SK-N-SH treated with all-trans-retinoic acid at 6 μM for 48 hours (cell line): ENCODE measurements at regions not wholly inside any gene's neighbourhood (a gene's known extent, or its start where the extent isn't known, plus 50 kb on each side); places are given as distances from the start of the nearest gene placed in this dataset.

ENCODE experiments used
- BACH2 ChIP-seq: fragments of 250-450 bp; sonication (Bioruptor Pico); IDR thresholded peaks from 2 replicates; pipeline ENCODE4 v1.9.0; 2021; ENCODE audit warnings: mild to moderate bottlenecking, borderline replicate concordance
- OSR1 ChIP-seq: fragments of 250-450 bp; sonication (Bioruptor Pico); IDR thresholded peaks from 2 replicates; pipeline ENCODE4 v1.8.0; 2022; ENCODE audit warnings: moderate library complexity, mild to moderate bottlenecking, inconsistent platforms
- POU6F1 ChIP-seq: fragments of 250-450 bp; sonication (Bioruptor Pico); IDR thresholded peaks from 2 replicates; pipeline ENCODE4 v1.8.0; 2021; ENCODE audit warnings: low read depth, mild to moderate bottlenecking, moderate library complexity, borderline replicate concordance
- PPARA ChIP-seq: fragments of 250-450 bp; sonication (Bioruptor Pico); IDR thresholded peaks from 2 replicates; pipeline ENCODE4 v1.5.0; 2020; ENCODE audit warnings: mild to moderate bottlenecking, borderline replicate concordance
- SNAI2 ChIP-seq: fragments of 250-450 bp; sonication (Bioruptor Pico); IDR thresholded peaks from 2 replicates; pipeline ENCODE4 v1.5.0; 2020; ENCODE audit warnings: mild to moderate bottlenecking, moderate library complexity
- TCF4 ChIP-seq: fragments of 250-450 bp; sonication (Bioruptor Pico); IDR thresholded peaks from 2 replicates; pipeline ENCODE4 v1.8.0; 2021; ENCODE audit warnings: mild to moderate bottlenecking, moderate library complexity, borderline replicate concordance

- TF ChIP-seq BACH2 (no peak), OSR1 (CRISPR knock-in tag) (no peak), PPARA (no peak), TCF4 (CRISPR knock-in tag) (no peak), SNAI2 (no peak), POU6F1 (CRISPR knock-in tag) (no peak)
Observed at GRCh38 chr5:110294281-110294680, 432.2 kb downstream of the TMEM232 start.
